Spinal cord (tissue), 9 donors: ENCODE measurements at regions not wholly inside any gene's neighbourhood (a gene's known extent, or its start where the extent isn't known, plus 50 kb on each side); places are given as distances from the start of the nearest gene placed in this dataset.

ENCODE experiments used
- DNase-seq, 6 donors: peaks; one replicate each; pipeline versions ENCODE4 v3.0.0 to v3.0.0-alpha.2; 2013 to 2015; ENCODE audit warnings: low spot score in 6 of 6, low read depth in 4 of 6
- H3K27ac ChIP-seq: one replicate; pipeline ENCODE4 v1.5.1; 2013; ENCODE audit warnings: low read depth, low read length, control low read depth
- H3K27me3 ChIP-seq: one replicate; pipeline ENCODE4 v1.6.1; 2013; ENCODE audit warnings: low read length; ENCODE audit not compliant: control insufficient read depth, insufficient read depth
- H3K36me3 ChIP-seq: one replicate; pipeline ENCODE4 v1.6.1; 2013; ENCODE audit warnings: low read length; ENCODE audit not compliant: control insufficient read depth, insufficient read depth
- H3K4me1 ChIP-seq: one replicate; pipeline ENCODE4 v1.6.1; 2013; ENCODE audit warnings: low read length; ENCODE audit not compliant: control insufficient read depth, insufficient read depth
- H3K4me3 ChIP-seq: one replicate; pipeline ENCODE4 v1.5.1; 2013; ENCODE audit warnings: low read depth, low read length, control low read depth
- H3K9me3 ChIP-seq: one replicate; pipeline ENCODE4 v1.6.1; 2013; ENCODE audit warnings: low read length; ENCODE audit not compliant: control insufficient read depth, insufficient read depth
- WGBS: methylation state at CpG from one replicate; pipeline ENCODE4 v1.1.5; 2013; ENCODE audit warnings: missing lambda C conversion rate; ENCODE audit not compliant: insufficient coverage; 5-methylcytosine and 5-hydroxymethylcytosine counted together
- donor health status: healthy.

GRCh38 chr21:38202811-38203210 is 54.0 kb upstream of the KCNJ15 start:
- Histone ChIP-seq H3K4me1 (peaks cover 4% of the 10 kb centered on the region), H3K27me3 (no peaks in the 10 kb centered on the region), H3K36me3 (no peaks in the 10 kb centered on the region), H3K4me3 (no peak overlapping the region), H3K9me3 (no peaks in the 10 kb centered on the region), H3K27ac (no peak overlapping the region)
- no peak for DNase-seq

GRCh38 chr21:38203229-38203628 is 53.6 kb upstream of the KCNJ15 start:
- no peak overlapping the region for H3K27ac ChIP-seq
- no peak for DNase-seq
- peaks cover 4% of the 10 kb centered on the region for H3K4me1 ChIP-seq
- WGBS = 98% methylated on average over 6 of the region's 7 CpGs
- no peaks in the 10 kb centered on the region for H3K27me3 ChIP-seq
- no peak overlapping the region for H3K4me3 ChIP-seq
- no peaks in the 10 kb centered on the region for H3K36me3 ChIP-seq
- no peaks in the 10 kb centered on the region for H3K9me3 ChIP-seq

- 83% methylated on average over 5 of the region's 5 CpGs for WGBS
- H3K4me1 ChIP-seq = peaks cover 4% of the 10 kb centered on the region
- no peaks in the 10 kb centered on the region for H3K27me3 ChIP-seq
- peak in 1 of 6 donors; percentile 2 for DNase-seq
- H3K36me3 ChIP-seq = no peaks in the 10 kb centered on the region
- H3K27ac ChIP-seq = no peak overlapping the region
- no peaks in the 10 kb centered on the region for H3K9me3 ChIP-seq
- H3K4me3 ChIP-seq = no peak overlapping the region
Measured at GRCh38 chr21:38205940-38206339, 50.9 kb upstream of the KCNJ15 start.

- Histone ChIP-seq H3K27ac (no peak overlapping the region), H3K4me3 (no peak overlapping the region), H3K36me3 (no peaks in the 10 kb centered on the region), H3K4me1 (peaks cover 4% of the 10 kb centered on the region), H3K27me3 (no peaks in the 10 kb centered on the region), H3K9me3 (no peaks in the 10 kb centered on the region)
- DNase-seq = no peak
- 85% methylated on average over 10 of the region's 10 CpGs for WGBS
Measured at GRCh38 chr21:38206646-38207045, 50.1 kb upstream of the KCNJ15 start.
